Left ventricle myocardium inferior (tissue), 1 donor: ENCODE measurements at regions not wholly inside any gene's neighbourhood (a gene's known extent, or its start where the extent isn't known, plus 50 kb on each side); places are given as distances from the start of the nearest gene placed in this dataset.

Experiments
- DNase-seq: peaks from one replicate; pipeline ENCODE4 v3.0.0-alpha.2; 2020
- H3K27ac ChIP-seq: fragments of 200-600 bp; replicated peaks from 2 replicates; pipeline ENCODE4 v1.8.0; 2021
- H3K27me3 ChIP-seq: fragments of 200-600 bp; 2 replicates; pipeline ENCODE4 v1.8.0; 2021; ENCODE audit warnings: low read depth
- H3K36me3 ChIP-seq: fragments of 200-600 bp; 2 replicates; pipeline ENCODE4 v1.8.0; 2021
- H3K4me1 ChIP-seq: fragments of 200-600 bp; 2 replicates; pipeline ENCODE4 v1.8.0; 2021
- H3K4me3 ChIP-seq: fragments of 200-600 bp; 2 replicates; pipeline ENCODE4 v1.8.0; 2021; ENCODE audit warnings: mild to moderate bottlenecking, moderate library complexity
- H3K9me3 ChIP-seq: fragments of 200-600 bp; replicated peaks from 2 replicates; pipeline ENCODE4 v1.8.0; 2021
- intact Hi-C: fragments of 100-400 bp; cut with micrococcal nuclease; formaldehyde crosslinking; loops from one replicate; pipeline ENCODE4 v1.11.0; 2022
- TF ChIP-seq, protein P1 (sequence below): fragments of 200-600 bp; IDR thresholded peaks from 2 replicates; pipeline ENCODE4 v1.8.0; 2021; ENCODE audit warnings: antibody characterized with exemption, mild to moderate bottlenecking, borderline replicate concordance
- donor health status: DM: no; HTN: yes; CAD: no; lungs with severe emphysema.

- no peak overlapping the region for H3K27ac ChIP-seq
Measured at GRCh38 chr3:82004266-82004665, 242.8 kb upstream of the GBE1 start.

GRCh38 chr3:82002986-82003642, 241.7 kb upstream of the GBE1 start:
- Histone ChIP-seq H3K27ac (no peak overlapping the region), H3K4me3 (no peak overlapping the region), H3K27me3 (no peaks in the 10 kb centered on the region), H3K36me3 (no peaks in the 10 kb centered on the region), H3K4me1 (peaks cover 39% of the 10 kb centered on the region), H3K9me3 (peaks cover 10% of the 10 kb centered on the region)
- DNase-seq, result no peak
- TF ChIP-seq, protein P1, sequence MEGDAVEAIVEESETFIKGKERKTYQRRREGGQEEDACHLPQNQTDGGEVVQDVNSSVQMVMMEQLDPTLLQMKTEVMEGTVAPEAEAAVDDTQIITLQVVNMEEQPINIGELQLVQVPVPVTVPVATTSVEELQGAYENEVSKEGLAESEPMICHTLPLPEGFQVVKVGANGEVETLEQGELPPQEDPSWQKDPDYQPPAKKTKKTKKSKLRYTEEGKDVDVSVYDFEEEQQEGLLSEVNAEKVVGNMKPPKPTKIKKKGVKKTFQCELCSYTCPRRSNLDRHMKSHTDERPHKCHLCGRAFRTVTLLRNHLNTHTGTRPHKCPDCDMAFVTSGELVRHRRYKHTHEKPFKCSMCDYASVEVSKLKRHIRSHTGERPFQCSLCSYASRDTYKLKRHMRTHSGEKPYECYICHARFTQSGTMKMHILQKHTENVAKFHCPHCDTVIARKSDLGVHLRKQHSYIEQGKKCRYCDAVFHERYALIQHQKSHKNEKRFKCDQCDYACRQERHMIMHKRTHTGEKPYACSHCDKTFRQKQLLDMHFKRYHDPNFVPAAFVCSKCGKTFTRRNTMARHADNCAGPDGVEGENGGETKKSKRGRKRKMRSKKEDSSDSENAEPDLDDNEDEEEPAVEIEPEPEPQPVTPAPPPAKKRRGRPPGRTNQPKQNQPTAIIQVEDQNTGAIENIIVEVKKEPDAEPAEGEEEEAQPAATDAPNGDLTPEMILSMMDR, result no peak
- intact Hi-C loops, result no loop called here

More at GRCh38 chr3:82004266-82004665, 242.8 kb upstream of the GBE1 start:
- H3K27me3 ChIP-seq, result no peaks in the 10 kb centered on the region
- TF ChIP-seq, protein P1, result no peak
- H3K4me3 ChIP-seq, result no peak overlapping the region
- no peaks in the 10 kb centered on the region for H3K36me3 ChIP-seq
- H3K4me1 ChIP-seq, result peaks cover 30% of the 10 kb centered on the region
- no peak for DNase-seq
- intact Hi-C loops, result no loop called here
- H3K9me3 ChIP-seq, result peaks cover 10% of the 10 kb centered on the region

- DNase-seq, result no peak
- Histone ChIP-seq H3K27me3 (no peaks in the 10 kb centered on the region), H3K4me3 (no peak overlapping the region), H3K9me3 (peaks cover 5% of the 10 kb centered on the region), H3K4me1 (peaks cover 42% of the 10 kb centered on the region), H3K27ac (no peak overlapping the region), H3K36me3 (no peaks in the 10 kb centered on the region)
- TF ChIP-seq, protein P1, result no peak
- intact Hi-C loops, result no loop called here
Measured at GRCh38 chr3:82002491-82002890, 241.0 kb upstream of the GBE1 start.

GRCh38 chr3:82001276-82001923, 240.0 kb upstream of the GBE1 start:
- TF ChIP-seq, protein P1, result no peak
- intact Hi-C loops, result no loop called here
- no peak for DNase-seq
- H3K4me1 ChIP-seq, result peaks cover 42% of the 10 kb centered on the region
- H3K27me3 ChIP-seq, result no peaks in the 10 kb centered on the region
- H3K4me3 ChIP-seq, result no peak overlapping the region
- H3K27ac ChIP-seq, result no peak overlapping the region
- H3K9me3 ChIP-seq, result peaks cover 5% of the 10 kb centered on the region
- H3K36me3 ChIP-seq, result no peaks in the 10 kb centered on the region

- H3K27ac ChIP-seq, result no peak overlapping the region
- no peaks in the 10 kb centered on the region for H3K27me3 ChIP-seq
- intact Hi-C loops, result no loop called here
Measured at GRCh38 chr3:82000773-82001172, 239.3 kb upstream of the GBE1 start.

More at GRCh38 chr3:82000773-82001172, 239.3 kb upstream of the GBE1 start:
- TF ChIP-seq, protein P1, result no peak
- H3K36me3 ChIP-seq, result no peaks in the 10 kb centered on the region
- H3K9me3 ChIP-seq, result peaks cover 9% of the 10 kb centered on the region
- no peak overlapping the region for H3K4me3 ChIP-seq
- peaks cover 42% of the 10 kb centered on the region for H3K4me1 ChIP-seq
- no peak for DNase-seq
